ENCODE measurements at regions not wholly inside any gene's neighbourhood (a gene's known extent, or its start where the extent isn't known, plus 50 kb on each side); places are given as distances from the start of the nearest gene placed in this dataset.

- Mint-ChIP-seq H3K4me3 (ENCODE audit: low read depth) (no peak overlapping the region), H3K4me1 (ENCODE audit: low read depth) (no peaks in the 10 kb centered on the region), H3K9me3 (ENCODE audit: low read depth) (peaks cover 5% of the 10 kb centered on the region), H3K27ac (no peak overlapping the region), H3K36me3 (ENCODE audit: insufficient read depth) (no peaks in the 10 kb centered on the region), H3K27me3 (peaks cover 21% of the 10 kb centered on the region)
- TF ChIP-seq CTCF (IDR thresholded peaks at IDR 0.05; ENCODE audit: unreplicated experiment): no peak
- no peak for DNase-seq (ENCODE audit: low spot score, unreplicated experiment)
Measured at GRCh38 chr20:24147479-24147878, 158.9 kb upstream of the GGTLC1 start.

GRCh38 chr20:24146231-24146634, 157.7 kb upstream of the GGTLC1 start:
- H3K9me3 Mint-ChIP-seq (ENCODE audit: low read depth): peaks cover 5% of the 10 kb centered on the region
- DNase-seq (ENCODE audit: low spot score, unreplicated experiment): no peak
- H3K4me1 Mint-ChIP-seq (ENCODE audit: low read depth): no peaks in the 10 kb centered on the region
- no peaks in the 10 kb centered on the region for H3K36me3 Mint-ChIP-seq (ENCODE audit: insufficient read depth)
- no peak overlapping the region for H3K4me3 Mint-ChIP-seq (ENCODE audit: low read depth)
- no peak overlapping the region for H3K27ac Mint-ChIP-seq
- no peak for TF ChIP-seq CTCF (IDR thresholded peaks at IDR 0.05; ENCODE audit: unreplicated experiment)
- peaks cover 15% of the 10 kb centered on the region for H3K27me3 Mint-ChIP-seq

GRCh38 chr20:24144371-24144770, 155.8 kb upstream of the GGTLC1 start:
- Mint-ChIP-seq H3K27me3 (peaks cover 10% of the 10 kb centered on the region), H3K4me3 (ENCODE audit: low read depth) (no peak overlapping the region), H3K9me3 (ENCODE audit: low read depth) (peaks cover 5% of the 10 kb centered on the region), H3K4me1 (ENCODE audit: low read depth) (no peaks in the 10 kb centered on the region), H3K36me3 (ENCODE audit: insufficient read depth) (no peaks in the 10 kb centered on the region), H3K27ac (no peak overlapping the region)
- DNase-seq (ENCODE audit: low spot score, unreplicated experiment): no peak
- no peak for TF ChIP-seq CTCF (IDR thresholded peaks at IDR 0.05; ENCODE audit: unreplicated experiment)

GRCh38 chr20:24141111-24141510, 152.5 kb upstream of the GGTLC1 start:
- Mint-ChIP-seq H3K36me3 (ENCODE audit: insufficient read depth) (no peaks in the 10 kb centered on the region), H3K27me3 (no peaks in the 10 kb centered on the region), H3K4me3 (ENCODE audit: low read depth) (no peak overlapping the region), H3K4me1 (ENCODE audit: low read depth) (no peaks in the 10 kb centered on the region), H3K27ac (no peak overlapping the region), H3K9me3 (ENCODE audit: low read depth) (no peaks in the 10 kb centered on the region)
- no peak for DNase-seq (ENCODE audit: low spot score, unreplicated experiment)
- TF ChIP-seq CTCF (IDR thresholded peaks at IDR 0.05; ENCODE audit: unreplicated experiment): no peak

GRCh38 chr20:24139846-24140245, 151.3 kb upstream of the GGTLC1 start:
- no peak for DNase-seq (ENCODE audit: low spot score, unreplicated experiment)
- H3K4me1 Mint-ChIP-seq (ENCODE audit: low read depth): no peaks in the 10 kb centered on the region
- H3K27ac Mint-ChIP-seq: no peak overlapping the region
- H3K4me3 Mint-ChIP-seq (ENCODE audit: low read depth): no peak overlapping the region
- H3K36me3 Mint-ChIP-seq (ENCODE audit: insufficient read depth): no peaks in the 10 kb centered on the region
- H3K9me3 Mint-ChIP-seq (ENCODE audit: low read depth): no peaks in the 10 kb centered on the region
- no peaks in the 10 kb centered on the region for H3K27me3 Mint-ChIP-seq
- no peak for TF ChIP-seq CTCF (IDR thresholded peaks at IDR 0.05; ENCODE audit: unreplicated experiment)

Data from progenitor cell of endocrine pancreas (in vitro differentiated cells).